ENCODE measurements at regions not wholly inside any gene's neighbourhood (a gene's known extent, or its start where the extent isn't known, plus 50 kb on each side); places are given as distances from the start of the nearest gene placed in this dataset.

DNA sequence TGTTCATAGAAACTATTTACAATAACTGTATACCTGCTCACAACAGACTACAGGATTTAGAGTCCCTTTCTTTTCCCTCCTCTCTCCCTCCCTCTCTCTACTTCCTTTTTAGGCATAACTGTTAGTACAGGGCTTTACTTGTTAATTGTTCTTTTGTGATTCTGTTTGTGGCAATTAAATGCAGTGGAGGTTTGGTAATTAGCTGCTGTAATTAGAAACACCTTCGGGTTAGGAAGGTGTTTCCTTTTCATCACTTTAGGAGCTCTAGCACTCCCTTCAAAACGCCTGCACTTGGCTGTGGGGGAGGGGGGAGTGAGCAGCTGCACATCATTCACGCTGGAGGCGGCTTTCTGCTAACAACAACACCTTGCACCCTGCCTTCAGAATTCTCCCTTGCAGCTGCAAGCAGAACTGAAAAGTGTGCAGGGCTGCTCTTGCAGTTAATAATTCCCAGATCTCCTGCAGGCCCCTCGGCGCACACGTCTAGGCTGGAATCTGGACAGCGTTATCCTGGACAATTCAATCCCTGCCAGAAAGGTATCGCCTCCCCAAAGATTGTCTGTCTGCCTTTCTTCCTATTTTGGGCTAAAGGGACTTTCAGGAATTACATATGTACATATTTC, 242.6 kb upstream of the RGMA start:
- no peaks in the 10 kb centered on the region for H3K36me3 Mint-ChIP-seq
- Histone ChIP-seq H3K27ac (ENCODE audit: low read depth, low read length) (no peak overlapping the region), H3K27me3 (ENCODE audit: control insufficient read depth in 2 of 2, insufficient read depth in 2 of 2, low read length in 2 of 2) (no peaks in the 10 kb centered on the region), H3K36me3 (ENCODE audit: control insufficient read depth in 2 of 3, insufficient read depth in 3 of 3, low read length in 3 of 3) (no peaks in the 10 kb centered on the region), H3K9me3 (ENCODE audit: control insufficient read depth in 2 of 3, low read length in 3 of 3) (no peaks in the 10 kb centered on the region), H3K4me1 (ENCODE audit: control insufficient read depth in 2 of 2, insufficient read depth in 2 of 2, low read length in 2 of 2) (no peaks in the 10 kb centered on the region), H3K4me3 (ENCODE audit: low read length) (no peak overlapping the region)
- intact Hi-C loops (cut with micrococcal nuclease) = no loop called here
- CTCF ChIA-PET = no interaction called here
- POLR2A ChIA-PET = no interaction called here
- H3K9me3 Mint-ChIP-seq = peaks cover 0 to 5% (median 0%) of the 10 kb centered on the region in 11 donors
- DNase-seq (no peak), ATAC-seq (no peak)
- H3K4me3 Mint-ChIP-seq = no peak overlapping the region
- H3K4me1 Mint-ChIP-seq = peaks cover 0 to 5% (median 0%) of the 10 kb centered on the region in 7 donors
- peaks cover 33 to 54% (median 39%) of the 10 kb centered on the region in 5 donors for H3K27me3 Mint-ChIP-seq
- H3K27ac Mint-ChIP-seq = no peak overlapping the region

DNA sequence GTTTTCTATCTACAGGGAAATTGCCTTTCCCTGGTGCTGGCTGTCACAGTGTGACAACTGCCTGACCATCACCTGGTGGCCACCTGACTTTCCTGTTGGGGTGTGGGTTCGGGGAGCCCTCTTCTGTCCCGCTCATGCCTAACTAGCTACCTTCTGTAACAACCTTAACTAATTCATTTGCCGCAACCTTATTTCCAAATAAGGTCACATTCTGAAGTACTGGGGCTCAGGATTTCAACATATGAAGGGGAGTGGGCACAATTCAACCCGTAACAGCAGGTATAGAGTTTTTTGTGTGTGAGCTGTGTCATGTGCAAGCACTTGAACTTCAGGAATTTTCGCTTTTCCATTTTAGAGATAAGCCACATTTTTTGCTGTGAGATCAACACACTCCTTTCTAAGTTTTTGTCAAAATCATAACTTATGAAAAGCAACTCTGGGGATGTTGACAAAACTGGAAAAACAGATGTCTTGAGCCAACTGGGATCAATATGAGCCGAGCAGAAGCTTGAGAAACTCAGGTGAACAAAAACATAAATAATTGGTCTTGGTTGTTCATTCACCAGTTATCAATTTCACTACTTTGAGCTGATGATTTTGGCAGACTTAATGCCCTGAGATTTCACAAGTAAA, 242.0 kb upstream of the RGMA start:
- Histone ChIP-seq H3K9me3 (ENCODE audit: control insufficient read depth in 2 of 3, low read length in 3 of 3) (no peaks in the 10 kb centered on the region), H3K27me3 (ENCODE audit: control insufficient read depth in 2 of 2, insufficient read depth in 2 of 2, low read length in 2 of 2) (no peaks in the 10 kb centered on the region), H3K4me1 (ENCODE audit: control insufficient read depth in 2 of 2, insufficient read depth in 2 of 2, low read length in 2 of 2) (no peaks in the 10 kb centered on the region), H3K27ac (ENCODE audit: low read depth, low read length) (no peak overlapping the region), H3K4me3 (ENCODE audit: low read length) (no peak overlapping the region), H3K36me3 (ENCODE audit: control insufficient read depth in 2 of 3, insufficient read depth in 3 of 3, low read length in 3 of 3) (no peaks in the 10 kb centered on the region)
- intact Hi-C loops (cut with micrococcal nuclease) = no loop called here
- H3K27me3 Mint-ChIP-seq = peaks cover 26 to 49% (median 35%) of the 10 kb centered on the region in 5 donors
- DNase-seq (no peak), ATAC-seq (no peak)
- H3K4me3 Mint-ChIP-seq = no peak overlapping the region
- no peaks in the 10 kb centered on the region for H3K36me3 Mint-ChIP-seq
- peaks cover 0 to 5% (median 0%) of the 10 kb centered on the region in 11 donors for H3K9me3 Mint-ChIP-seq
- ChIA-PET POLR2A (no interaction called here), CTCF (no interaction called here)
- H3K4me1 Mint-ChIP-seq = peaks cover 0 to 5% (median 0%) of the 10 kb centered on the region in 7 donors
- no peak overlapping the region for H3K27ac Mint-ChIP-seq

DNA sequence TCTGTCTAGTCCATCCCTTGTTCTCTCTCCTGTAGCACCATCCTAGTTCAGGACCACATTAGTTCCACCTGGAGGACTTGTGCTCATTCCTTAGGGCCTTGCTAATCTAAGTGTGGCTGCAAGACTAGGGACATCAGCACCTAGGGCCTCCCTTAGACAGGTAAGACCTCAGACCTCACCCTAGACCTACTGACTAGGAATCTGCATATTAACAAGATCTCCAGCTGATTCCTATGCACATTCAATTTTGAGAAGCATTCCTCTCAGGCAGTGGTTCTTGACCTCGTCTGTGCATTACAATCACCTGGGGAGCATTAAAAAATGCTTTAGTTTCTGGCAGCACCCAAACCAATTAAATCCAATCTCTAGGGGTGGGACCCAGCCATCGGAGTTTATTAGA, 238.4 kb upstream of the RGMA start:
- Histone ChIP-seq H3K4me1 (ENCODE audit: control insufficient read depth in 2 of 2, insufficient read depth in 2 of 2, low read length in 2 of 2) (no peaks in the 10 kb centered on the region), H3K4me3 (ENCODE audit: low read length) (no peak overlapping the region), H3K27me3 (ENCODE audit: control insufficient read depth in 2 of 2, insufficient read depth in 2 of 2, low read length in 2 of 2) (no peaks in the 10 kb centered on the region), H3K36me3 (ENCODE audit: control insufficient read depth in 2 of 3, insufficient read depth in 3 of 3, low read length in 3 of 3) (no peaks in the 10 kb centered on the region), H3K27ac (ENCODE audit: low read depth, low read length) (no peak overlapping the region), H3K9me3 (ENCODE audit: control insufficient read depth in 2 of 3, low read length in 3 of 3) (no peaks in the 10 kb centered on the region)
- POLR2A ChIA-PET = no interaction called here
- no peak for ATAC-seq
- H3K4me3 Mint-ChIP-seq = no peak overlapping the region
- DNase-seq = no peak
- H3K36me3 Mint-ChIP-seq = no peaks in the 10 kb centered on the region
- peaks cover 10 to 25% (median 12%) of the 10 kb centered on the region in 5 donors for H3K27me3 Mint-ChIP-seq
- H3K4me1 Mint-ChIP-seq = peaks cover 0 to 2% (median 0%) of the 10 kb centered on the region in 7 donors
- intact Hi-C loops (cut with micrococcal nuclease) = no loop called here
- no peak overlapping the region for H3K27ac Mint-ChIP-seq
- no peaks in the 10 kb centered on the region for H3K9me3 Mint-ChIP-seq
- CTCF ChIA-PET = no interaction called here

DNA sequence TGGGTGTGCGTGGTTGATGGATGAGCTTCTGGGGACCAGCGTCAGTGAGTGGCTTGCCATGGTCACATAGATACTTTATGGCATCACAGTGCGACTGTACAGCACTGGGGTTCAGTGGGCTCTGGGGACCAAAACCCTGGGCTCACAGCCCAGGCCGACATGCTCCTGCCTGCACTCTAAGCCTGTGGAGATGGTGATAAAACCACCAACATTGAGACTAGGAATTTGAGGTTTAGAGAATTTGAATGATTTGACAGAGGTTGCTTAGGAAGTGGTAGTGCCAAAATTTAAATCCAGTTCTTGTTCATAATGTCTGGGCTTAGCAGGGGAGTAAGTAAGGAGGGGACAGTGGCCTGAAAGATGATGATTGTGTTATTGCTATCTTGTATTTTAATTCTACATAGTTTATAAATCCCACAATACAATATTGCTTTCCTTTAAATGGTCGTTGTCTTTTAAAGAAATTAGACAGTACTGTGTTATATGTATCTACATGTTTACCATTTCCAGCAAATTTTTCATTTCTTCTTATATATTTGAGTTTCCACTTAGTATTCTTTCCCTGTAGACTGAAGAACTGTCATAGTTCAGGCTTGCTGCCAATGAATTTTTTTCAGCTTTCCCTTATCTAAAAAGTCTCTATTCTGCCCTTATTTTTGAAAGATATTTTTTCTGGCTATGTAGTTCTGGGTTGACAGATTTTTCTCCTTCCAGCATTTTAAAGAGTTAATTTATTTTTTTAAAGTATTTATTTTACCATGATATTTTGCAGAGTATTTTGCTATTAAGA, 235.4 kb upstream of the RGMA start:
- no peak overlapping the region for H3K27ac Mint-ChIP-seq
- H3K27me3 Mint-ChIP-seq = peaks cover 0 to 7% (median 2%) of the 10 kb centered on the region in 5 donors
- Histone ChIP-seq H3K27me3 (ENCODE audit: control insufficient read depth in 2 of 2, insufficient read depth in 2 of 2, low read length in 2 of 2) (no peaks in the 10 kb centered on the region), H3K4me3 (ENCODE audit: low read length) (no peak overlapping the region), H3K36me3 (ENCODE audit: control insufficient read depth in 2 of 3, insufficient read depth in 3 of 3, low read length in 3 of 3) (no peaks in the 10 kb centered on the region), H3K4me1 (ENCODE audit: control insufficient read depth in 2 of 2, insufficient read depth in 2 of 2, low read length in 2 of 2) (no peaks in the 10 kb centered on the region), H3K27ac (ENCODE audit: low read depth, low read length) (no peak overlapping the region), H3K9me3 (ENCODE audit: control insufficient read depth in 2 of 3, low read length in 3 of 3) (no peaks in the 10 kb centered on the region)
- intact Hi-C loops (cut with micrococcal nuclease) = no loop called here
- H3K36me3 Mint-ChIP-seq = no peaks in the 10 kb centered on the region
- H3K4me3 Mint-ChIP-seq = no peak overlapping the region
- no peaks in the 10 kb centered on the region for H3K4me1 Mint-ChIP-seq
- DNase-seq (no peak), ATAC-seq (no peak)
- no peaks in the 10 kb centered on the region for H3K9me3 Mint-ChIP-seq
- CTCF ChIA-PET = no interaction called here
- POLR2A ChIA-PET = no interaction called here

DNA sequence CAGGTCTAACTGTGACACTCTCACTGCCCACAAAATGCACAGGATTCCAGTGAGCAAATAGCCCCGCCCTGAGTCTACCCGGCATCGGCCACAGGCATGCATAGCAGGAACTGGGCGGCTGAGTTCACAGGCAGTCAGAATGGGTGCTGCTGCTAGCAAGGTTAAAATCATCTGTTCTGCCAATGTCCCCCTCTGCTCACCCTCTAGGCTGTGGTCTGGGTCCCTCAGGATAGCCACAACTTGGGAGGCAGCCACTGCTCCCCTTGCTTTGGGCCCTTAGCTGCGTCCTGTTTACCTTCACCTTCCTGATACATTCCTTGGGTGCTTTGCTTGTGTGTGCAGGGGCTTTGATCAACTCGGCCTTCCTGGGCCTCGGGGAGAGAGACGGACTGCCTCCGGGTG, 232.9 kb upstream of the RGMA start:
- intact Hi-C loops (cut with micrococcal nuclease) = no loop called here
- no peaks in the 10 kb centered on the region for H3K4me1 Mint-ChIP-seq
- CTCF ChIA-PET = no interaction called here
- H3K27me3 Mint-ChIP-seq = peaks cover 0 to 8% (median 4%) of the 10 kb centered on the region in 5 donors
- Histone ChIP-seq H3K27ac (ENCODE audit: low read depth, low read length) (no peak overlapping the region), H3K27me3 (ENCODE audit: control insufficient read depth in 2 of 2, insufficient read depth in 2 of 2, low read length in 2 of 2) (no peaks in the 10 kb centered on the region), H3K36me3 (ENCODE audit: control insufficient read depth in 2 of 3, insufficient read depth in 3 of 3, low read length in 3 of 3) (no peaks in the 10 kb centered on the region), H3K4me3 (ENCODE audit: low read length) (no peak overlapping the region), H3K4me1 (ENCODE audit: control insufficient read depth in 2 of 2, insufficient read depth in 2 of 2, low read length in 2 of 2) (no peaks in the 10 kb centered on the region), H3K9me3 (ENCODE audit: control insufficient read depth in 2 of 3, low read length in 3 of 3) (no peaks in the 10 kb centered on the region)
- POLR2A ChIA-PET = no interaction called here
- H3K9me3 Mint-ChIP-seq = no peaks in the 10 kb centered on the region
- ATAC-seq = no peak
- no peak for DNase-seq
- H3K4me3 Mint-ChIP-seq = no peak overlapping the region
- no peaks in the 10 kb centered on the region for H3K36me3 Mint-ChIP-seq
- H3K27ac Mint-ChIP-seq = peak overlapping the region in 1 of 9 donors; percentile 43

DNA sequence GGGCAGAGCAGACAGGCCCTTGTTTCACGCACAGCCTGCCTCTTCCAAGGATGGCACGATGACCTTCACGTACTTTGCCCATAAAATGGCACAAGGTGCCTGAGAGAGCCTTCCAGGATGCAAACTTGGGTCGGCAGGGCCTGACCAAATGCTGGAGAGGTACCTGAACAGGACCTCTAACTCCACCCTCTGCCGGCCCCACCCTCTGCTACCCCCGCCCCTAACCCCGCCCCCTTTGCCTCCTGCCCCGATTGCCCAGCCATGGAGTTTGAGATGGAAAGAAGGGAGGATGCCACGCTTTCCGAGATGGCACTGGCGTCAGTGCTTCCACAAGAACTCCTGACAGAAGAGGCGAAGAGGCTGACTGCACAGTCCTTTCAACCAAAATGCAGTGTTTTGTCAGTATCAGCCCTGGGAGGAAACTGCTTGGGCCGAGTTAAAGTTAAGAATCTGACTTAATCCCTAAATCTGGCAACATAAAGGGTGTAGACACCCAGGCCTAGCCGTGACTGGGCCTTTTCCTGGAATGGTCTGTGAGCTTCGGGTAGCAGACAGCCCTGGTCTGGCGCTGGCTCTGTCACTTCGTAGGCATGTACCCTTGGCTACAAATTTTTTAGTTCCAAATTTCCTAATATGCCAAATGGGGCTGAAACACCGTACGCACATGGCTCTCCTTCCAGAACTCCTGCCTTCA, 230.3 kb upstream of the RGMA start:
- Mint-ChIP-seq H3K4me1 (no peaks in the 10 kb centered on the region), H3K27me3 (peaks cover 0 to 22% (median 13%) of the 10 kb centered on the region in 5 donors), H3K4me3 (no peak overlapping the region), H3K27ac (no peak overlapping the region), H3K36me3 (no peaks in the 10 kb centered on the region), H3K9me3 (no peaks in the 10 kb centered on the region)
- Histone ChIP-seq H3K4me3 (ENCODE audit: low read length) (no peak overlapping the region), H3K4me1 (ENCODE audit: control insufficient read depth in 2 of 2, insufficient read depth in 2 of 2, low read length in 2 of 2) (no peaks in the 10 kb centered on the region), H3K9me3 (ENCODE audit: control insufficient read depth in 2 of 3, low read length in 3 of 3) (no peaks in the 10 kb centered on the region), H3K27ac (ENCODE audit: low read depth, low read length) (no peak overlapping the region), H3K27me3 (ENCODE audit: control insufficient read depth in 2 of 2, insufficient read depth in 2 of 2, low read length in 2 of 2) (no peaks in the 10 kb centered on the region), H3K36me3 (ENCODE audit: control insufficient read depth in 2 of 3, insufficient read depth in 3 of 3, low read length in 3 of 3) (no peaks in the 10 kb centered on the region)
- CTCF ChIA-PET = interaction anchor here (0.6 kb wide), 1 partner anchor 269 kb away, joined by 3 read pairs; no protein-coding TSS in a partner anchor
- ATAC-seq = no peak
- intact Hi-C loops (cut with micrococcal nuclease) = no loop called here
- POLR2A ChIA-PET = no interaction called here
- no peak for DNase-seq

Data from naive thymus-derived CD4-positive, alpha-beta T cell (primary cell).